ENCODE measurements at regions not wholly inside any gene's neighbourhood (a gene's known extent, or its start where the extent isn't known, plus 50 kb on each side); places are given as distances from the start of the nearest gene placed in this dataset.

DNA sequence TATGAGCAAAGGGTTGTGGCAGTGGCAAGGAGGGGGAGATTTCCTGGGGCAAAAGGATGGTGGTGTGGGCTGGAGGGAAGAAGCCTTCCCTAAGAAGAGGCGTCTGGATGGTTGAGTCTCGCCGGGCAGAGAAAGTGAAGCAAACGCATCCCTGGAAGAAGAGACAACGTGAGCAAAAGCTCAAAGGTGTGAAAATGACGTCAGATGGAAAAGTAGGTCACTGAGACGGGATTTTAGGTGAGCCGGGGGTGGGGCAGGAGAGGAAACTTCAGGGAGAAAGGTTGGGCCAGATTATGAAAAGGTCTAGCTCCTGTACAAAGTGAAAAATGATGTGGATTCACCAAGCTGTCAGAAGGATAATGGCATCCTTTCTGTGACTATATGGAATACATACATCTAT, 95.3 kb upstream of the KCNE2 start:
- TF ChIP-seq, protein P1, sequence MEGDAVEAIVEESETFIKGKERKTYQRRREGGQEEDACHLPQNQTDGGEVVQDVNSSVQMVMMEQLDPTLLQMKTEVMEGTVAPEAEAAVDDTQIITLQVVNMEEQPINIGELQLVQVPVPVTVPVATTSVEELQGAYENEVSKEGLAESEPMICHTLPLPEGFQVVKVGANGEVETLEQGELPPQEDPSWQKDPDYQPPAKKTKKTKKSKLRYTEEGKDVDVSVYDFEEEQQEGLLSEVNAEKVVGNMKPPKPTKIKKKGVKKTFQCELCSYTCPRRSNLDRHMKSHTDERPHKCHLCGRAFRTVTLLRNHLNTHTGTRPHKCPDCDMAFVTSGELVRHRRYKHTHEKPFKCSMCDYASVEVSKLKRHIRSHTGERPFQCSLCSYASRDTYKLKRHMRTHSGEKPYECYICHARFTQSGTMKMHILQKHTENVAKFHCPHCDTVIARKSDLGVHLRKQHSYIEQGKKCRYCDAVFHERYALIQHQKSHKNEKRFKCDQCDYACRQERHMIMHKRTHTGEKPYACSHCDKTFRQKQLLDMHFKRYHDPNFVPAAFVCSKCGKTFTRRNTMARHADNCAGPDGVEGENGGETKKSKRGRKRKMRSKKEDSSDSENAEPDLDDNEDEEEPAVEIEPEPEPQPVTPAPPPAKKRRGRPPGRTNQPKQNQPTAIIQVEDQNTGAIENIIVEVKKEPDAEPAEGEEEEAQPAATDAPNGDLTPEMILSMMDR (IDR thresholded peaks at IDR 0.05; ENCODE audit: low read length): no peak
- TF ChIP-seq EZH2 (IDR thresholded peaks at IDR 0.05; ENCODE audit: borderline replicate concordance, low read length): no peak
